Upper lobe of left lung (tissue), 4 donors: ENCODE measurements at regions not wholly inside any gene's neighbourhood (a gene's known extent, or its start where the extent isn't known, plus 50 kb on each side); places are given as distances from the start of the nearest gene placed in this dataset.

Experiments
- EP300 ChIP-seq, 4 donors: sonication (generic); formaldehyde crosslinking; IDR thresholded peaks; one replicate each; pipeline ENCODE4 v1.5.1; 2017; ENCODE audit warnings: antibody characterized with exemption in 4 of 4, control low read depth in 2 of 4
- POLR2A ChIP-seq, 4 donors: fragments of 450-650 bp; IDR thresholded peaks; one replicate each; pipeline ENCODE4 v1.5.1; 2016 to 2017; ENCODE audit warnings: antibody characterized with exemption in 4 of 4, mild to moderate bottlenecking in 2 of 4
- POLR2AphosphoS5 ChIP-seq, 2 donors: sonication (generic); formaldehyde crosslinking; IDR thresholded peaks; one replicate each; pipeline ENCODE4 v1.5.1; 2017; ENCODE audit warnings: antibody characterized with exemption in 2 of 2
- TF ChIP-seq, protein P1 (sequence below), 6 experiments: fragments of 450-650 bp in 4 of 6; fragments of 200-600 bp in 2 of 6; sonication (generic) in 2 of 6; IDR thresholded peaks; one replicate each; pipeline ENCODE4 v1.5.1; 2016 to 2019; ENCODE audit warnings: antibody characterized with exemption in 6 of 6

DNA sequence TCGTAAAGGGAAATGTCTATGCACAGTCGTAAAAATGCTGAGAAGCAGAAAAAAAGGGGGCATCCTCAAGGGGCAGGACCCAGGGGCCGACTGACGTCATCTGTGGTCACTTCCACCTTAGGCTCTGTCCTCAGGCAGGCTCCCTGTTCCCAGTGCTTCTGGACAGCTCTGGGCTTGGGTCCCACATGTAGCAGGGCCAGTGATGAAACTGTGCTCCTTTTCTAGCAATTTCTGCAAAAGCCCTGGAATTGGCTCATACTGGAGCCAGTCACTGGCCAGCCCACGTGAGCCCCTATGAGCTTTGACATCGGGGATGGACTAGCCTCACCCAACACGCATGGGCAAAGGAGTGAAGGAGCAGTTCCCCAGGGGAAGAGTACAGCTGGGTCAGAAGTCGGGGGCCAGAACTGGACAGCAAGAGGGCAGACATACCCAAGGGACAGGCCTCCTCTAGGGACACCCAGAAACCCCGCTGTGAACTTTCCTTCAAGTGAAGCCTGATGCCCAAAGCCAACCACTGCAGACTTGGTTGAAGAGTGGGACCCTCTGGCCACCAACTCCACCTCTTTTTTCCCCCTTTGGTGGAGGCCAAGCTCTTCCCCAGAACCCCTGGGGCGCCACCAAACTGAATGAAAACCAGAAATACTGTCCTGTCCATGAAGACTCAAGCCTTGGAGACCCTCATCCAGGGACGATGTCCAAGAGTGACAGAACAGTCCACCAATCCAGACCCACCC, 1349.0 kb downstream of the BRD1 start:
- TF ChIP-seq POLR2AphosphoS5 (IDR thresholded peaks at IDR 0.05) (no peak), POLR2A (IDR thresholded peaks at IDR 0.05) (no peak), EP300 (IDR thresholded peaks at IDR 0.05) (no peak)
- TF ChIP-seq, protein P1, sequence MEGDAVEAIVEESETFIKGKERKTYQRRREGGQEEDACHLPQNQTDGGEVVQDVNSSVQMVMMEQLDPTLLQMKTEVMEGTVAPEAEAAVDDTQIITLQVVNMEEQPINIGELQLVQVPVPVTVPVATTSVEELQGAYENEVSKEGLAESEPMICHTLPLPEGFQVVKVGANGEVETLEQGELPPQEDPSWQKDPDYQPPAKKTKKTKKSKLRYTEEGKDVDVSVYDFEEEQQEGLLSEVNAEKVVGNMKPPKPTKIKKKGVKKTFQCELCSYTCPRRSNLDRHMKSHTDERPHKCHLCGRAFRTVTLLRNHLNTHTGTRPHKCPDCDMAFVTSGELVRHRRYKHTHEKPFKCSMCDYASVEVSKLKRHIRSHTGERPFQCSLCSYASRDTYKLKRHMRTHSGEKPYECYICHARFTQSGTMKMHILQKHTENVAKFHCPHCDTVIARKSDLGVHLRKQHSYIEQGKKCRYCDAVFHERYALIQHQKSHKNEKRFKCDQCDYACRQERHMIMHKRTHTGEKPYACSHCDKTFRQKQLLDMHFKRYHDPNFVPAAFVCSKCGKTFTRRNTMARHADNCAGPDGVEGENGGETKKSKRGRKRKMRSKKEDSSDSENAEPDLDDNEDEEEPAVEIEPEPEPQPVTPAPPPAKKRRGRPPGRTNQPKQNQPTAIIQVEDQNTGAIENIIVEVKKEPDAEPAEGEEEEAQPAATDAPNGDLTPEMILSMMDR (IDR thresholded peaks at IDR 0.05) = no peak
